Coronary artery (tissue), 2 donors: ENCODE measurements at regions not wholly inside any gene's neighbourhood (a gene's known extent, or its start where the extent isn't known, plus 50 kb on each side); places are given as distances from the start of the nearest gene placed in this dataset.

Experiments used
- DNase-seq: peaks from one replicate; pipeline ENCODE4 v3.0.0-alpha.2; 2017; ENCODE audit warnings: low spot score
- H3K27ac ChIP-seq, 2 donors: fragments of 200-600 bp; sonication (generic); one replicate each; pipeline ENCODE4 v1.5.1; 2016 to 2019
- H3K4me3 ChIP-seq: fragments of 200-600 bp; sonication (generic); 2 replicates; pipeline ENCODE4 v1.5.1; 2016; ENCODE audit warnings: mild to moderate bottlenecking, moderate library complexity
- TF ChIP-seq, protein P1 (sequence below): fragments of 200-600 bp; sonication (generic); IDR thresholded peaks from one replicate; pipeline ENCODE4 v1.5.1; 2019; ENCODE audit warnings: antibody characterized with exemption

DNA sequence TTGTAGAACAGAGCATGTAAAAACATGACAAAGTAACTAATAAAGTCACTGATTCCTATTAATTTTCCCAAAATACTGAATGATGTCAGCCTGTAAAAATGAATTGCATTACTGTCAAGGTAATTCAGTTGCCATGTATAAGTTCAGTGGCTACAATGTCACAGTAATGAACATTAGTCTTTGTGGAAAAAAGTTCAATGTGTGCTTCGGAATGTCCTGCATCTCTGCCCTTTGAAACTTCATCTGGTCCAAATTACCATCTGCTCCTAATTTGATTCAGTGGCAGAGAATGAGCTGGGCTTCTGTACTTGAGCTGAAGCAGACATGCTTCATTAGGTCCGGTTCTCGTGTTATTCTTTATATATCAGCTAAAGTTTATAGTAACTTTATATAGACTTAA lies 567.4 kb downstream of the COL12A1 start:
- no peak for DNase-seq
- no peak overlapping the region for H3K4me3 ChIP-seq
- TF ChIP-seq, protein P1, sequence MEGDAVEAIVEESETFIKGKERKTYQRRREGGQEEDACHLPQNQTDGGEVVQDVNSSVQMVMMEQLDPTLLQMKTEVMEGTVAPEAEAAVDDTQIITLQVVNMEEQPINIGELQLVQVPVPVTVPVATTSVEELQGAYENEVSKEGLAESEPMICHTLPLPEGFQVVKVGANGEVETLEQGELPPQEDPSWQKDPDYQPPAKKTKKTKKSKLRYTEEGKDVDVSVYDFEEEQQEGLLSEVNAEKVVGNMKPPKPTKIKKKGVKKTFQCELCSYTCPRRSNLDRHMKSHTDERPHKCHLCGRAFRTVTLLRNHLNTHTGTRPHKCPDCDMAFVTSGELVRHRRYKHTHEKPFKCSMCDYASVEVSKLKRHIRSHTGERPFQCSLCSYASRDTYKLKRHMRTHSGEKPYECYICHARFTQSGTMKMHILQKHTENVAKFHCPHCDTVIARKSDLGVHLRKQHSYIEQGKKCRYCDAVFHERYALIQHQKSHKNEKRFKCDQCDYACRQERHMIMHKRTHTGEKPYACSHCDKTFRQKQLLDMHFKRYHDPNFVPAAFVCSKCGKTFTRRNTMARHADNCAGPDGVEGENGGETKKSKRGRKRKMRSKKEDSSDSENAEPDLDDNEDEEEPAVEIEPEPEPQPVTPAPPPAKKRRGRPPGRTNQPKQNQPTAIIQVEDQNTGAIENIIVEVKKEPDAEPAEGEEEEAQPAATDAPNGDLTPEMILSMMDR, result no peak
- no peak overlapping the region for H3K27ac ChIP-seq

DNA sequence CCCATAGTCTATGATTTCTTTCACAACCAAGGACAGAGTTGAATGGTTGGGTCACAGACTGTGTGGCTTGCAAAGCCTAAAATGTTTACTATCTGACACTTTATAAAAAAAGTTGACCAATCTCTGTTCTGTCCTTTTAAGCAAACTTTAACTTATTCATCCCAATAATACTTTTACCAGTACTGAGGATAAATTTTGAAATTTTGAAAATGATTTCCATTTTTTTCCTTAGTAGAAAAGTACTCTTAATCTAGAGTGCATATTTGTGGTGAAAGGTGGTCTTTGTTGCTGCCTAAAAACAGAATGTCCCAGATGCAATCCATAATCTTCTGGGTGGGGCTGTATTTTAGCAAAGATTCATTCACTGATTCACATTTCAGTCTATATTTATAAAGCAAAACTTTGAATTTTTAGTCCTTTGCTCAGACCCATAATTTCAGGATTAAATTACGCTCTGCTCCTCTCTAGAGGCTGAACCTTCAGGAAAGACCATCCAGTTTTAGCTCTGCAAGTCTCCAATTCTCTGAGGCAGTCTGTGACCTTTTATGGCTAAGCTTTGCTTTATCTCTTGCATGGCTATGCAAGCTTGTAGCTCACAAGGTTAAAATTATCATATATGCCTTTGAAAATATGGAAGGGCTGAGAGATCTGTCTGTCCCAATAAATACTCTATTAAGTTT lies 573.5 kb downstream of the COL12A1 start:
- H3K4me3 ChIP-seq, result no peak overlapping the region
- DNase-seq, result no peak
- H3K27ac ChIP-seq, result no peak overlapping the region
- TF ChIP-seq, protein P1, result no peak

DNA sequence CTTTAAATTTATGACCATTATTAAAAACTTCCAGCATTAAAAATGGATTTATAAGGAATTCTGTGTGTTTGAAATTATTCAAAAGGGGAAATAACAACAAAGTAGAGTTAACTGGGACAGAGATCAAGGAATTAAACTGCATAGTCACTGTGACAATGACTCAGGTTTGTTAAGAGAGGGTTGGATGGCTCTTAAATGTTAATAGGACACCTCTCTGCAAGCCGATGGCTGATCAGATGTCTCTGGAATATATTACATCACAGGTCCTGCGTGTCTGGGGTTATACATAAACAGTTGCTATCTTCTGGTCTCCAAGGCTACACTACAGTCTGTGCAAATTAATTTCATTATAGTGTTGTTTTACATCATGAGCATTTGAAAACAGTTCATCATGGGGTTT lies 574.3 kb downstream of the COL12A1 start:
- no peak for DNase-seq
- TF ChIP-seq, protein P1, result no peak
- Histone ChIP-seq H3K4me3 (no peak overlapping the region), H3K27ac (no peak overlapping the region)

DNA sequence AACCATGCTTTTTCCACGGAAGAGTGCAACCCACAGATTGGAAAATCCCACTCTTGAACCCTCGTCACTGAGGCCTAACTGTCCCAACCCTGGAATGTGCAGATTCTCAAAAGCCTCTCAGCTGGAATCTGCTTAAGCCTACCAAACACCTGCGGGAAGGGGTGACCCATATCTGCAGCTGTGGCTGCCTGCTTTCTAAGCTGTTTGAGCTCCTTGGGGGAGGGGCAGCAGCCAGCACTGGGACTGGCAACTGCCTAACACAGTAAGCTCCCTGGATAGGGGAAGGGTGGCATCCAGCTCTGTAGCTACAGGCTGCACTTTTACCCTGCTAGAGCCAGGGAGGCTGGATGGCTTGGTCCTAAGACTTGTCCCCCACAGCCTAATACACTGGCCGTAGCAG lies 579.6 kb downstream of the COL12A1 start:
- TF ChIP-seq, protein P1, result no peak
- no peak for DNase-seq
- H3K27ac ChIP-seq, result no peak overlapping the region
- H3K4me3 ChIP-seq, result no peak overlapping the region

DNA sequence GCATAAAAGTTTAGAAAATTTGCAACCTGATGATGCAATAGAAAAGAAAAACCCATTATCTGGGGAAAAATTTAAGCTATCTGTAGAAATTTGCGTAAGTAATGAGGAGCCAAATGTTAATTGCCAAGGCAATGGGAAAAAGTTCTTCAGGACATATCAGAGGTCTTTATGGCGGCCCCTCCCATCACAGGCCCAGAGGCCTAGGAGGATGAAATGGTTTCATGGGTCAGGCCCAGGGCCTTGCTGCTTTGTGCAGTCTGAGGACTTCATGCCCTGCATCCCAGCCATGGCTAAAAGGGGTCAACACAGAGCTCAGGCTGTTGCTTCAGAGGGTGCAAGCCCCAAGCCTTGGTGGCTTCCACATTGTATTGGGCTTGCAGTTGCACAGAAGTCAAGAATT lies 582.8 kb downstream of the COL12A1 start:
- no peak overlapping the region for H3K27ac ChIP-seq
- TF ChIP-seq, protein P1, result no peak
- no peak overlapping the region for H3K4me3 ChIP-seq
- DNase-seq, result no peak

DNA sequence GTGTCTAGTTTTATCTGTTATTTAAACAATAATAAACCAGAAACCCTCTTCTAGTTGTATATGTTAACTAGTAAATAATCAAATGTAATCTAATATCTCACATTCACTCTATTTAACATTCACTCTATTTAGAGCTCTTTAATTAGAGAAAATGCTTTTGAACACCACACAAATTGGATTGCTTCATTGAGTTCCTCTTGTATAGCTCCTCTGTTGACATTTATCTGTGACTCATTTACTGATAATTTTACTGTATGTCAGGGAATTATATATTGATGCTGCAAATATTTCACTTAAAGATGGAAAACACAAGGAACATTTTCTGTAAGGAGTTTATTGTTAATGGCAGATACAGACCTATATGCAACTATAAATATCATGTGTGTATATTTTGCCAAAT lies 594.6 kb downstream of the COL12A1 start:
- TF ChIP-seq, protein P1, result no peak
- DNase-seq, result no peak
- H3K27ac ChIP-seq, result no peak overlapping the region
- no peak overlapping the region for H3K4me3 ChIP-seq

DNA sequence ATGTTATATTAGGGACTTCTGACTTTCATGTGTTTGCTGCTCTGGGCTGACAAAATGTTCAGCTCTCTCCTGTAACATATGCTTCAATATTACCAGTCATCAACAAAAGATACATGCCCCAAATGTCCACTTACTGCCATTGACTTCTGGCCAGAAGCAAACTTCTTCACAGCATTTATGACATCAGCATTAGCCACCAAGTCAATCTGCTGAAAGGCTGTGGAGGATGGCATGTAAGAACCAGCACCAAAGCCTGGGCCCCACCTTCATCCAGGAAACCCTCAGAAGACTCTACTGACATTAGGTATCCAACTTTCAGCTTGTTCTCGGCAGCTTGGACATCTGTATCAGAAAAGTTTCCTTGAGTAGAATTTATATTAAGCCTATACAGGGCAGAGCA lies 595.5 kb downstream of the COL12A1 start:
- H3K4me3 ChIP-seq, result no peak overlapping the region
- DNase-seq, result no peak
- H3K27ac ChIP-seq, result no peak overlapping the region
- TF ChIP-seq, protein P1, result no peak
